ENCODE measurements at regions not wholly inside any gene's neighbourhood (a gene's known extent, or its start where the extent isn't known, plus 50 kb on each side); places are given as distances from the start of the nearest gene placed in this dataset.

DNA sequence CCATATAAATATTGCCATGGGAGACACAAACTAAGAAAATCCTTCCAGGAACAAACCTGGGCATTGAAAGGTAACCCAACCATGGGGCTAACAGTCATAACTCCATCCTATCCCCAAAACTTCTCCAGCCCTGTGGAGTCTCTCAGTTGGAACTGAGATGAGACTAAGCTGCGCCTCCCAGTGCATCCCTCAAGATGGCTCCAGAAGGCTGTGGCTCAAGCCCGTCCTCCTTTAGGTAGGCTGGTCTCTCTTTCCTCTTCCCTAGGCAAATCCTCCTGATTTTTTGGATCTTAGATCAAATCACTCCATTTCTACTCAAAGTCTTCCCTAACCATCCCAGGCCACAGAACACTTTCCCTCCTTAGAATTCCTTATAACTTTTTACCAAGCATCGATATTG lies 364.3 kb upstream of the CCDC196 start:
- TF ChIP-seq, protein P1, sequence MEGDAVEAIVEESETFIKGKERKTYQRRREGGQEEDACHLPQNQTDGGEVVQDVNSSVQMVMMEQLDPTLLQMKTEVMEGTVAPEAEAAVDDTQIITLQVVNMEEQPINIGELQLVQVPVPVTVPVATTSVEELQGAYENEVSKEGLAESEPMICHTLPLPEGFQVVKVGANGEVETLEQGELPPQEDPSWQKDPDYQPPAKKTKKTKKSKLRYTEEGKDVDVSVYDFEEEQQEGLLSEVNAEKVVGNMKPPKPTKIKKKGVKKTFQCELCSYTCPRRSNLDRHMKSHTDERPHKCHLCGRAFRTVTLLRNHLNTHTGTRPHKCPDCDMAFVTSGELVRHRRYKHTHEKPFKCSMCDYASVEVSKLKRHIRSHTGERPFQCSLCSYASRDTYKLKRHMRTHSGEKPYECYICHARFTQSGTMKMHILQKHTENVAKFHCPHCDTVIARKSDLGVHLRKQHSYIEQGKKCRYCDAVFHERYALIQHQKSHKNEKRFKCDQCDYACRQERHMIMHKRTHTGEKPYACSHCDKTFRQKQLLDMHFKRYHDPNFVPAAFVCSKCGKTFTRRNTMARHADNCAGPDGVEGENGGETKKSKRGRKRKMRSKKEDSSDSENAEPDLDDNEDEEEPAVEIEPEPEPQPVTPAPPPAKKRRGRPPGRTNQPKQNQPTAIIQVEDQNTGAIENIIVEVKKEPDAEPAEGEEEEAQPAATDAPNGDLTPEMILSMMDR (IDR thresholded peaks at IDR 0.05), result no peak
- no peak for TF ChIP-seq POLR2A (IDR thresholded peaks at IDR 0.05)

All from thyroid gland (tissue), 4 donors.